SIG-M5 treated with dmso at 0.1 percent for 504 hours (cell line): ENCODE measurements at regions not wholly inside any gene's neighbourhood (a gene's known extent, or its start where the extent isn't known, plus 50 kb on each side); places are given as distances from the start of the nearest gene placed in this dataset.

Source experiments
- DNase-seq: peaks from one replicate; lab custom pipeline; 2025; ENCODE audit not compliant: unreplicated experiment; lab: John Stamatoyannopoulos, UW

DNA sequence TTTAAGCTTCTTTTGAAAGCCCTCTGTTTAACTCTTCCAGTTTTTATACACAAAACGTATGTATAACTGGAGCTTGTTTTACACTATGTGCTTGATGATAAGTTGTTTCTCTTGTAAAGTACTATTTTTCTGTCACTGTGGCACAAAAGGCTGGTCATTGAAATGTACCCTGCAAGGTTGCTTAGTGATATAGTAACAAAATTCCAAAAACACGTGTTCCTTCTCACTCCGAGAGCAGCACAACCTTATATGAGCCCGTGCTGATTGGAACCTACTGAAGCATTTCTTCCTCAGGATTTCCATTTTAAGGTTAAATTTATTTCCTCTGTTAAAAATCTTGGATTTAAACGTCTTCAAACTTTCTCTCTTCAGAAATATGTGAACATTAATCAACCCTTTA, 772.9 kb upstream of the TENM3 start:
- no peak for DNase-seq

DNA sequence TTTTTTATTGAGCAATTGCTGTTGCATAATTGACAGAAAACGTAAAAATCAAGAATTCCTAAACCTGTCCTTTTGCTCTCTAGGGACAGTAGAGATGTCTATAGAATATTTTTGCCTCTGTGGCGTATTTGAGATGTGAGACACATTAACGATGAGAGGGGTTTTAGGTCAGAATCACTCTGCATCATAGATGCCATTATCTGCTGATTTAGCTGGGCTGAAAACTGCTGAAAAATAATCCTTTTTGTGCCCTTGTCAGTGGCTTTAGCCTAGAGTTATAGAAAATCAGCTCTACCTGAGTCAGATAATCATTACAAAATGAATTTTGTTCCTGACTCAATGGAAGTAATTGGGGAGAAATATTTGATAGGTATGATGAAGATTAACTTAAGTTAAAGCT, 767.8 kb upstream of the TENM3 start:
- DNase-seq, result no peak

DNA sequence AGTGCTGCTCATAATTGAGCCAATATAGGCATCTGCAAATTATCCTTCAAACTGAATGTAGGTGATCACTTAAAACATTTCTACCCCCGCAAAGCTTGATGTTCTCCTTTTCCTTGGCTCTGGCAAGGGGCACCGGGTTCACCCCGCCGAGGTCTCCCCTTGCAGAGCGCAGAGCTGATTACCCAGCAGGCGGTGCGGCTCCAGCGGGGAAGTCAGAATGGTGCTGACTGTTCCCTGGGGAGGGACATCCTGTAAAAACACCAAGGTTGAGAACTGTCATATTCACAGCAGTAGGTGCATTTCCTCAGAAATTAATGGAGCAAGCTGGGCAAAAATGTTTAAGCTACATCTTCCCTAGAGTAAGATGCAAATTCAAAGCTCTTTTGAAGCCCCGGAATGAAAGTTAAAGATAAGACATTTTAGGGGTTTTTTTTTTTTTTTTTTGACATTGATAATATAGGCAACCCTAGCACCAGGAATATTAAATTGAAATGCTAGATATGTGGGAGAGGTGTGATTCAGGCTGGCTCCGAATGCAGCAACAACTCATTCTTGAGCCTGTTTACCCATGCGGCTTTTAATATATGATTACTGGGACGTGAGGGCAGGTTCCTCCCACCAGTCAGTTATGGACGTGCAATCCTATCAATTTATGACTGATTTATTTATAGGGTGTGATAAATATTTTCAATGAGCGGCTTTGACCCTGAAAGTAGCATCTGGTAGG, 767.3 kb upstream of the TENM3 start:
- no peak for DNase-seq

GRCh38 chr4:181476508-181476890, 766.7 kb upstream of the TENM3 start:
- no peak for DNase-seq

GRCh38 chr4:181477591-181477990, 765.6 kb upstream of the TENM3 start:
- no peak for DNase-seq

- DNase-seq, result no peak
Observed at GRCh38 chr4:181478656-181479055, 764.5 kb upstream of the TENM3 start.

- no peak for DNase-seq
Observed at GRCh38 chr4:181479141-181479540, 764.1 kb upstream of the TENM3 start.

DNA sequence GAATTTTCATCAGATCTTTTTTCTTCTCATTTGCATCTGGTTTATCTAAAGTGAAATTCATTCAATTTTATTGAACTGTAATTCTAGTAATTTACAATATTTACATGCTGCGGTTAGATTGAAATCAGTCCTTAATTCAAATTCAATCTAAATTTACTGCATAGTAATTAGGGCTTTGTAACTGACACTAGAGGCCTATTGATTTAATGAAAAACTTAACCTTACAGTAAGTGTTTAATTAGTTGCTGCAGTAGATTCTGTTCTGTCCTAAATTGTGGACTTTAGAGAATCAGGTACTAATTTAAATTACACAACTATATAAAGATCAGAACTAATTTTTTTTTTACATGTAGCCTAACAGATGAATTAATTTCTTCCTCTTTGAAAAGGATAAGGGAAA, 758.8 kb upstream of the TENM3 start:
- no peak for DNase-seq

DNA sequence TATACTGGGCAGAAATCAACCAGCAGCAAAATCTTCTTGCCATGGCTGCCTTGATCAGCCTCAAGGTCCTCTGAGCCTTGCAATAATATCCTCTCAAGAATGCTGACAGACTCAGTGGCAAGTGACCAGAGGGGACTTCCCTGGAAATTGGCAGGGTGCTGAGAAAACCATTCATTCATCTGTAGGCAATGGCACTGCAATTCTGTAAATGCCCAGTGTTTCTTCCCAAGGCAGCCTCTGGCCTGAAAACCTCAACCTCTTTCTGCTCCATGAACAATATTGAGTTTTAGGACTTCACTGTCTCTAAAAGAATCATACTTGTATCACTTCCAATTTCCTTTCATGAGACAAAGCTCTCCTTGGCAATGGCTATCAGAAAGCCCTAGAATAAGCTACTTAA, 754.3 kb upstream of the TENM3 start:
- DNase-seq, result no peak

GRCh38 chr4:181498148-181498547, 745.1 kb upstream of the TENM3 start:
- DNase-seq, result no peak

GRCh38 chr4:181502611-181503010, 740.6 kb upstream of the TENM3 start:
- no peak for DNase-seq

- DNase-seq, result no peak
Observed at GRCh38 chr4:181503687-181504390, 739.4 kb upstream of the TENM3 start.

DNA sequence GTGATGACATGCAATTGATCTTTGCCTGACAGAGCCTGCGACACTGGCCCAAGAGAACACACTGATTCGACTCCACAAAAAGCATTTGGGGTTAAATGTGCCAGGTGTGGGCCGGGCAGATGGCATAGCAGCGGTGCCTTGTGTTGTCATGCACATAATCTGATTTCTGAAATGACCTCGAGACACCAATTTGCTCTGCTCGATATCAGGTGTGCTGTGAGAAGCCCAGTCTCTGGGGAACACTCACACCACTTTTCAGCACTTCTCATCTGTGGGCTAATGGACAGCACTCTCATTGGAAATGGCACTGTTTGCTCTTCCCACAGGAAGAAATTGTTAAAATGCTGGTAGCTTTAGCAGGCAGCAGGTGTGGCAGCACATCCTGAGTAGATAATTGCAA, 738.3 kb upstream of the TENM3 start:
- no peak for DNase-seq

DNA sequence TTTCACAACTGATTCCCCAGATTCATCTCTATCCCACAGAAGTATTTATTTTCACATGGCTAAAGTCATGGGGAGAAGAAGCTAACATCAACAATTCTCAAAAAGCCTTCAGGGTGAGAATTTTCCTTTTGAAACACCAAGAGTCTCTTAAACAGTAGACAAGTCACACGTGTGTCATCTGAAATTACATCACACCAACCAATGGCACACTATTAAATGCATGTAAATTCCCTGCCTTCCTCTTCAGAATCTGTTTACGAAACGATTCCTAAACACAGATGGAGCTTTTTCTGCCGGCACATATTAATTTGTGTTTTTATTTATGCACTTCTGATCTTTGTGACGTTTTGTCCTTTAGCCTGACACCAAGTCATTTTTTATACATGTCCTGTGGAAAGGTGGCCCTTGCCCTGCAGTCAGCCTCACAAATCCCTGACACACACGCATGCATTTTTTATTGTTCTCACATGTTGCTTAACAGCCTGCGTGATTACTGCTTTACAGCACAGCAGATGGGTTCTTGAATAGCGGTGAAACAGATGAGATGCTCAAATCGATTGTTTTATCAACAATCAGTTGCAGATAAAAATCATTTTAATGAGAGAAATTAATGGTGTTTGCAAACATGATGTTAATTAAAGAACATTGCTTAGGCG, 735.9 kb upstream of the TENM3 start:
- no peak for DNase-seq

- DNase-seq, result no peak
Observed at GRCh38 chr4:181507938-181508337, 735.3 kb upstream of the TENM3 start.

DNA sequence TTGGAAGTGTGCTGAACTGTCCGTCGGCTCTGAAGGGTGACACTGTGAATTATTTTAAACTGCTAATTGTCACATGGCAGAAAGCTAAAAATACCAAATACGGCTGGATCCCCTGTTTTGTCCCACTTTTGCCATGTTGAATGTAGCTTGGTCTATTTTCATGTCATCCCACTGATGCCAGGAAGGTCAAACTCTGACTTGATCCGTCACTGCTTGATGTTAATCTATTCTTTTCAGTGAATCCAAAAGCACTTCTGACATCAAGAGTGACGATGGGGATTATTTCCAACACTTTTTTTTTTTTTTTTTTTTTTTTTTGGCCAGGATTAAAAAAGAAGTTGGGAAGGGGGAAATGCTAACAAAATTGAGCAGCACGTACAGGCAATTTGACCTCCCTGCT, 734.6 kb upstream of the TENM3 start:
- no peak for DNase-seq

DNA sequence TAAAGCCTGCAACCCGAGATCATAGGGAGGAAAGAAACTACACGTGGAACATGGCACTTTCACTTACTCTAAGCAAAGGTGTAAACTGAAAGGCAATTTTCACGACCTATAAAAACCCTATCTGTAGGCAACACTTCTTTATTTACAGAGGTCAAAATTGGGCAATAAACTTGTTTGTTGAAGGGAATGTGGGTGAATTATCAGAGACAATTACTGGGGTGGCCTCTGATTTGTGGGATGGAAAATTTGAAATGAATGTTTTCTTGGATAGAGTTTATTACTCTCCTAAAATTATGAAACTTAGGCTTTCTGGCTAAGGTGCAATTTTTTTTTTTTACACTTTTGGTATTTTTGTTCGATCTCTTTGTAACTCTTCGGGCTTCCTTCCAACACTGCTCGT, 734.1 kb upstream of the TENM3 start:
- DNase-seq, result no peak

DNA sequence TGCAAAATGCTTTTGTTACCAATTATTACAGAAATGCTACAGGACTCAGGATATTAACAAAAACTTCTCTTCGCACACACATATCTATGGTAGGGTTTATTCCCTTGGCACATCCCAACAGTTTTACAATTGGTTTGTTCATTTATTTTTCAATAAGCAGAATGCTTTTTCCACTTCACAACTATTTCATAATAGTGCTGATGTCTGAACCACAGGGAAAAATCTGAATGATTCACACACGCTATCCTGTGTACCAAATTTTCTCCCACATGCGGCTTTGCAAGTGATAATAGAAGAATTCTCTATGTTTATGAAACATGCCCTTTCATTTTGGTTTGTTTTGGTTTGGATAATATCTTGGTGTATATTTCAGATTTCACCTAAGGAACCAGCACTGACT, 725.7 kb upstream of the TENM3 start:
- DNase-seq, result no peak

DNA sequence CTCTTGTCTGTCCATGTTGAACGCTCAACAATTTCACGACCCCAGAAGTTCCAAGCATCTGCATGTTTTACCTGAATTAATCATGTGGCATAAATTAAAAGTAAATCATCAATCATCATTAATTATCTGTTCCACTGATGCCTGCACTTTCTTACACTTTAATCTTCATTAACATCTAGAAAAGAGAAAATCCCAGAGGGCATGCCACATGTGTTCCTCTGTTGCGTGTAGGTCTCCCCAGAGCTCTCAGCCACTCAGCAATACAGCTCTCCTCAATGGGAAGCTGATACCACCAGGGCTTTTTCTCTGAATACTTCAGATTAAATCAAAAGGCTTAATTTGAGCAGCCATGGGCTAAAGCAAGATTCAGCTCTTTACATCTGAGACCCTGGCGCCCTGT, 722.4 kb upstream of the TENM3 start:
- no peak for DNase-seq

GRCh38 chr4:181523973-181524372, 719.2 kb upstream of the TENM3 start:
- DNase-seq, result no peak

DNA sequence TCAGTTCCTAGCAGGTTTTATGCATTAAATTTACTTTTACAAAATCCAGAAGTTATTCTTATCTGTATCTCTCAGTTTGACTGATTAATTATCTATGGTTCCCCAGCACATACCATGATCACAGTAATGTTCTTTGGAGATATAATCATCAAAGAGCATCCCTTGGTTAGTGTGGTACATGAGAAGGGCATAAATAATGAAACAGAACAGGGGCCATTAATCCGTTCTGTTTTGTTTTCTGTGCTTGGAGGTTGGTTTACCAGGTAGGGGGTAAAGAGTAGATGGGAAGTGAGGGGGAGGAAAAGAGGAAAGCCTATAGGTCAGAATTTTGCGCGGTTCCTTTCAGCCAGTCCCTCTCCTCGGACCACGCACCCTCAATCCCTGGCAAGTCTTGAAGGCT, 718.7 kb upstream of the TENM3 start:
- no peak for DNase-seq

DNA sequence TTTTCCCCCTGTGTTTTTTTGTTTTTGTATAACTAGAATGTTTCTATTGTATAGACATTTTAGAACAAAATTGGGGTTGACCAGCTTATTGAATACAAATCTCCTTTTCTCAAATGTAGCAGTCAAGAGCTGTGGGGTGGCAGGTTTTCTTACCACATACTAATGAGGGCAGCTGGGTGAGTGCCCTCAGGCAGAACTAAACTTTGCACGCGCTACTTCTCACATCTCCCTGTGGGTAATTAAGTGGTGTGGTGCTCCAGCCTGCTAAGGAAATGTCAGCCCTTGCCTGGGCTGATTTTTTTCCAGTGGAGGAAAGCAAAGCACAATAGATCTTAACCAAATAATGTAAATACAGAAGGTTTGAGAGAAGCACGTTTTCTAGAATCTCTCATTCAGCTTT, 717.6 kb upstream of the TENM3 start:
- no peak for DNase-seq
